Ectodermal cell (in vitro differentiated cells): ENCODE measurements at regions not wholly inside any gene's neighbourhood (a gene's known extent, or its start where the extent isn't known, plus 50 kb on each side); places are given as distances from the start of the nearest gene placed in this dataset.
A peak's percentile ranks its signal among the peaks of the same experiment; 100 is the strongest.

Source experiments
- H3K27ac ChIP-seq: 2 replicates; pipeline ENCODE4 v1.7.0; 2013; ENCODE audit warnings: mild to moderate bottlenecking, low read depth, low read length; ENCODE audit not compliant: insufficient read depth, poor library complexity, severe bottlenecking
- H3K27me3 ChIP-seq: 2 replicates; pipeline ENCODE4 v1.7.0; 2013; ENCODE audit warnings: mild to moderate bottlenecking, low read length; ENCODE audit not compliant: insufficient read depth, control insufficient read depth, poor library complexity, severe bottlenecking
- H3K36me3 ChIP-seq: one replicate; pipeline ENCODE4 v1.7.0; 2013; ENCODE audit warnings: low read length; ENCODE audit not compliant: control insufficient read depth, insufficient read depth
- H3K4me1 ChIP-seq: one replicate; pipeline ENCODE4 v1.7.0; 2013; ENCODE audit warnings: low read length; ENCODE audit not compliant: control insufficient read depth, insufficient read depth
- H3K4me3 ChIP-seq: 2 replicates; pipeline ENCODE4 v1.7.0; 2013; ENCODE audit warnings: low read depth, low read length, control low read depth; ENCODE audit not compliant: insufficient read depth
- H3K9me3 ChIP-seq: 2 replicates; pipeline ENCODE4 v1.7.0; 2013; ENCODE audit warnings: mild to moderate bottlenecking, low read length, moderate library complexity; ENCODE audit not compliant: control insufficient read depth
- WGBS, 2 experiments: methylation state at CpG; one replicate each; pipeline ENCODE4 v1.1.7; 2013; ENCODE audit warnings: missing lambda C conversion rate in 2 of 2; 5-methylcytosine and 5-hydroxymethylcytosine counted together

- Histone ChIP-seq H3K4me3 (no peak overlapping the region), H3K27me3 (no peaks in the 10 kb centered on the region), H3K9me3 (no peaks in the 10 kb centered on the region), H3K4me1 (peaks cover 6% of the 10 kb centered on the region), H3K36me3 (no peaks in the 10 kb centered on the region), H3K27ac (peak overlapping the region; percentile 67)
- WGBS, 2 experiments = 79 to 88% methylated on average over 20 to 23 of the region's 23 CpGs
Observed at GRCh38 chr18:70380915-70381896, 92.4 kb downstream of the SOCS6 start.
